Cardiac muscle cell (in vitro differentiated cells and primary cell): ENCODE measurements at regions not wholly inside any gene's neighbourhood (a gene's known extent, or its start where the extent isn't known, plus 50 kb on each side); places are given as distances from the start of the nearest gene placed in this dataset.

Experiments
- DNase-seq, 2 donors: peaks; one replicate each; pipeline versions ENCODE4 v3.0.0 to v3.0.0-alpha.2; 2010 to 2017; ENCODE audit warnings: low read depth in 1 of 2, low spot score in 1 of 2
- H3K27ac ChIP-seq: fragments of 200-600 bp; sonication (generic); 2 replicates; pipeline ENCODE4 v1.5.1; 2016
- H3K27me3 ChIP-seq: fragments of 200-600 bp; sonication (generic); 2 replicates; pipeline ENCODE4 v1.6.0; 2016; ENCODE audit warnings: control low read depth
- H3K36me3 ChIP-seq: fragments of 200-600 bp; sonication (generic); 2 replicates; pipeline ENCODE4 v1.5.1; 2016; ENCODE audit warnings: control low read depth
- H3K4me1 ChIP-seq: fragments of 200-600 bp; sonication (generic); 2 replicates; pipeline ENCODE4 v1.8.1; 2017; ENCODE audit warnings: low read depth, mild to moderate bottlenecking, mixed run types
- H3K4me3 ChIP-seq: fragments of 200-600 bp; sonication (generic); 2 replicates; pipeline ENCODE4 v1.5.1; 2016; ENCODE audit warnings: mild to moderate bottlenecking
- H3K9me3 ChIP-seq: fragments of 200-600 bp; sonication (generic); 2 replicates; pipeline ENCODE4 v1.5.1; 2017; ENCODE audit warnings: low read depth, mild to moderate bottlenecking, control low read depth
- TF ChIP-seq, protein P1 (sequence below): IDR thresholded peaks from 2 replicates; pipeline ENCODE4 v1.5.1; 2012; ENCODE audit warnings: low read depth, mild to moderate bottlenecking, low read length

DNA sequence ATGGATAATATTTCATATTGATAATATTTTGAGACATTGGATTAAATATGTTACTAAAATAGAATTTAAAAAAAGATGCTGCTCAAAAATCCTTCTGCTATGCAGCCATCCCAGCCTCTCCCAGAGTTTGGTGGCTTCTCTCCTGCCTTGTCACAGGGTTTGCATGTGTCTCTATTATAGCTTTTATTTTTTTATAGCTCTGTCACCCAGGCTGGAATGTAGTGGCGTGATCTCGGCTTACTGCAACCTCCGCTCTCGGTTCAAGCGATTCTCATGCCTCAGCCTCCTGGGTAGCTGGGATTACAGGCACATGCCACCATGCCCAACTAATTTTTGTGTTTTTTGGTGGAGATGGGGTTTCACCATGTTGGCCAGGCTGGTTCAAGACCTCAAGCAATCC is 50.7 kb upstream of the ID3 start:
- Histone ChIP-seq H3K4me1 (no peaks in the 10 kb centered on the region), H3K27ac (no peak overlapping the region), H3K4me3 (no peak overlapping the region), H3K27me3 (no peaks in the 10 kb centered on the region), H3K9me3 (no peaks in the 10 kb centered on the region), H3K36me3 (no peaks in the 10 kb centered on the region)
- TF ChIP-seq, protein P1, sequence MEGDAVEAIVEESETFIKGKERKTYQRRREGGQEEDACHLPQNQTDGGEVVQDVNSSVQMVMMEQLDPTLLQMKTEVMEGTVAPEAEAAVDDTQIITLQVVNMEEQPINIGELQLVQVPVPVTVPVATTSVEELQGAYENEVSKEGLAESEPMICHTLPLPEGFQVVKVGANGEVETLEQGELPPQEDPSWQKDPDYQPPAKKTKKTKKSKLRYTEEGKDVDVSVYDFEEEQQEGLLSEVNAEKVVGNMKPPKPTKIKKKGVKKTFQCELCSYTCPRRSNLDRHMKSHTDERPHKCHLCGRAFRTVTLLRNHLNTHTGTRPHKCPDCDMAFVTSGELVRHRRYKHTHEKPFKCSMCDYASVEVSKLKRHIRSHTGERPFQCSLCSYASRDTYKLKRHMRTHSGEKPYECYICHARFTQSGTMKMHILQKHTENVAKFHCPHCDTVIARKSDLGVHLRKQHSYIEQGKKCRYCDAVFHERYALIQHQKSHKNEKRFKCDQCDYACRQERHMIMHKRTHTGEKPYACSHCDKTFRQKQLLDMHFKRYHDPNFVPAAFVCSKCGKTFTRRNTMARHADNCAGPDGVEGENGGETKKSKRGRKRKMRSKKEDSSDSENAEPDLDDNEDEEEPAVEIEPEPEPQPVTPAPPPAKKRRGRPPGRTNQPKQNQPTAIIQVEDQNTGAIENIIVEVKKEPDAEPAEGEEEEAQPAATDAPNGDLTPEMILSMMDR, result no peak
- DNase-seq, result no peak
